ENCODE measurements at regions not wholly inside any gene's neighbourhood (a gene's known extent, or its start where the extent isn't known, plus 50 kb on each side); places are given as distances from the start of the nearest gene placed in this dataset.

DNA sequence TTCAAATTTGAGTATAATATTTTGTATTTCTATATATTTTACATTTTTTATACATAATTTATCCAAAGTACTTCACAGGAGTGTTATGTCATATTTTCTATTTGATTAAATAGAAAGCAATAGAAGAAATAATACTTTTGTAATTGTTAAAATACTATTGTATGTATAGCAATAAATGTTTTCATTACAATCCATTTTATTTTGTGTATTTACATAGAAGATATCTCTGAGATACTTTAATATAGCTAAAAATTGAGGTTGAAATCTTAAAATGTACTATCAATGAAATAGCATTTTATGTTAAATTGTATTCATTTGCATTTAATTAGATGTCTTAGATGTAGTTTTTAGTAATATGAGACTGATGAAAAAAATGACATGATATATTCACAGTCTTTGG is 1109.6 kb upstream of the MIR17HG start:
- H3K9ac ChIP-seq (ENCODE audit: low read length), result no peak overlapping the region
- H3K36me3 ChIP-seq (ENCODE audit: insufficient read depth, low read length), result no peaks in the 10 kb centered on the region
- no peaks in the 10 kb centered on the region for H3K9me2 ChIP-seq (replicated peaks; ENCODE audit: insufficient read depth, low read length)
- H3K4me3 ChIP-seq (ENCODE audit: low read length), result no peak overlapping the region
- H3K79me2 ChIP-seq (ENCODE audit: low read length), result no peaks in the 10 kb centered on the region
- no peak overlapping the region for H2AFZ ChIP-seq (ENCODE audit: low read length)
- no peaks in the 10 kb centered on the region for H3K27me3 ChIP-seq (ENCODE audit: low read length)
- no peak overlapping the region for H3K27ac ChIP-seq (ENCODE audit: low read length)
- no peak for DNase-seq
- H4K20me1 ChIP-seq (ENCODE audit: insufficient read depth, low read depth, low read length), result no peaks in the 10 kb centered on the region
- no peaks in the 10 kb centered on the region for H3K4me1 ChIP-seq (ENCODE audit: low read length)
- no peaks in the 10 kb centered on the region for H3K9me3 ChIP-seq (ENCODE audit: low read length)
- no peak overlapping the region for H3K4me2 ChIP-seq (ENCODE audit: low read depth, low read length, poor library complexity, severe bottlenecking)

DNA sequence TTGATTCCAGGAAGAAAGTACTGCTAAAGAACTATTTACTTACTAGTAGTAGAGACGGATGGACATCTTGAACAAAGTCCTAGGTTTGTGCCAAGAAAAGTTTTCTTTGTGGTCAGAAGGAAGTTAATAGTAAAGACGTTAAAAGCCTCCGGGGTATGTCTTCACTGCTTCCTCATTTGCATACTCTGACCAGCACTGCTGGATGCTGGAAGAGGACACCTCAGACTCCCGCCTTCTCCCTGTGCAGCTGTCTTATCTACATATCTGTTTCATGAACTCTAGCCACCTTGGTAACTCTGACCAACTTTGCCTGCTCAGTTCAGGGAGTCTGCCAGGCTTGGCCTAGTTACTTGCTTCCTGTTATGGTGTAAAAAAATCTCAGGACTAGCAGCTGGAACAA is 1109.1 kb upstream of the MIR17HG start:
- DNase-seq, result no peak
- Histone ChIP-seq H2AFZ (ENCODE audit: low read length) (no peak overlapping the region), H3K4me3 (ENCODE audit: low read length) (no peak overlapping the region), H3K27me3 (ENCODE audit: low read length) (no peaks in the 10 kb centered on the region), H3K27ac (ENCODE audit: low read length) (no peak overlapping the region), H3K9ac (ENCODE audit: low read length) (no peak overlapping the region), H3K79me2 (ENCODE audit: low read length) (no peaks in the 10 kb centered on the region), H3K9me2 (replicated peaks; ENCODE audit: insufficient read depth, low read length) (no peaks in the 10 kb centered on the region), H3K4me1 (ENCODE audit: low read length) (no peaks in the 10 kb centered on the region), H4K20me1 (ENCODE audit: insufficient read depth, low read depth, low read length) (no peaks in the 10 kb centered on the region), H3K9me3 (ENCODE audit: low read length) (no peaks in the 10 kb centered on the region), H3K36me3 (ENCODE audit: insufficient read depth, low read length) (no peaks in the 10 kb centered on the region), H3K4me2 (ENCODE audit: low read depth, low read length, poor library complexity, severe bottlenecking) (no peak overlapping the region)

DNA sequence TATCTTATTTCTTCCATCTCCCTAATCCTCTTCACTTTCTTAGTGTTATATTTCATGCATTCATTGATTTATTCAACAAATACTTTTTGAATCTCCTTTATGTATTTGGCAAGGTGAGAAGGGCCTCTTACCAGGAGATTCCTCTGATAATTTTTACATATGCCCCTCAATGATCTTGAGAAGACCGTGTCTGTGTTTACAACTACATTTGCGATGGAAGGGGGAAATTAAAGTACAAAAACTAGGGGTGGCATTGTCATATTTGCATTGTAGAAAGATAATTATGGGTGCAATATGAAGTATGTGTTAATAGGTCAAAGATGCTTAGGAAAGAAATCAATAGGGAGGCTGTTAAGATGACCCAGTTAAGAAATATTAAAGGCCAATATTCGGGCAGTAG is 1108.4 kb upstream of the MIR17HG start:
- DNase-seq, result no peak
- no peaks in the 10 kb centered on the region for H3K79me2 ChIP-seq (ENCODE audit: low read length)
- H3K4me3 ChIP-seq (ENCODE audit: low read length), result no peak overlapping the region
- no peak overlapping the region for H3K9ac ChIP-seq (ENCODE audit: low read length)
- H2AFZ ChIP-seq (ENCODE audit: low read length), result no peak overlapping the region
- H3K4me2 ChIP-seq (ENCODE audit: low read depth, low read length, poor library complexity, severe bottlenecking), result no peak overlapping the region
- H3K36me3 ChIP-seq (ENCODE audit: insufficient read depth, low read length), result no peaks in the 10 kb centered on the region
- no peaks in the 10 kb centered on the region for H3K9me2 ChIP-seq (replicated peaks; ENCODE audit: insufficient read depth, low read length)
- no peaks in the 10 kb centered on the region for H3K9me3 ChIP-seq (ENCODE audit: low read length)
- no peaks in the 10 kb centered on the region for H4K20me1 ChIP-seq (ENCODE audit: insufficient read depth, low read depth, low read length)
- H3K27ac ChIP-seq (ENCODE audit: low read length), result no peak overlapping the region
- no peaks in the 10 kb centered on the region for H3K27me3 ChIP-seq (ENCODE audit: low read length)
- H3K4me1 ChIP-seq (ENCODE audit: low read length), result no peaks in the 10 kb centered on the region

GRCh38 chr13:90246005-90246404 is 1101.5 kb upstream of the MIR17HG start:
- Histone ChIP-seq H3K27me3 (ENCODE audit: low read length) (no peaks in the 10 kb centered on the region), H3K4me2 (ENCODE audit: low read depth, low read length, poor library complexity, severe bottlenecking) (no peak overlapping the region), H3K9ac (ENCODE audit: low read length) (no peak overlapping the region), H3K79me2 (ENCODE audit: low read length) (no peaks in the 10 kb centered on the region), H3K36me3 (ENCODE audit: insufficient read depth, low read length) (no peaks in the 10 kb centered on the region), H3K9me2 (replicated peaks; ENCODE audit: insufficient read depth, low read length) (no peaks in the 10 kb centered on the region), H2AFZ (ENCODE audit: low read length) (no peak overlapping the region), H3K9me3 (ENCODE audit: low read length) (no peaks in the 10 kb centered on the region), H3K4me1 (ENCODE audit: low read length) (no peaks in the 10 kb centered on the region), H4K20me1 (ENCODE audit: insufficient read depth, low read depth, low read length) (no peaks in the 10 kb centered on the region), H3K27ac (ENCODE audit: low read length) (no peak overlapping the region), H3K4me3 (ENCODE audit: low read length) (no peak overlapping the region)
- DNase-seq, result no peak

DNA sequence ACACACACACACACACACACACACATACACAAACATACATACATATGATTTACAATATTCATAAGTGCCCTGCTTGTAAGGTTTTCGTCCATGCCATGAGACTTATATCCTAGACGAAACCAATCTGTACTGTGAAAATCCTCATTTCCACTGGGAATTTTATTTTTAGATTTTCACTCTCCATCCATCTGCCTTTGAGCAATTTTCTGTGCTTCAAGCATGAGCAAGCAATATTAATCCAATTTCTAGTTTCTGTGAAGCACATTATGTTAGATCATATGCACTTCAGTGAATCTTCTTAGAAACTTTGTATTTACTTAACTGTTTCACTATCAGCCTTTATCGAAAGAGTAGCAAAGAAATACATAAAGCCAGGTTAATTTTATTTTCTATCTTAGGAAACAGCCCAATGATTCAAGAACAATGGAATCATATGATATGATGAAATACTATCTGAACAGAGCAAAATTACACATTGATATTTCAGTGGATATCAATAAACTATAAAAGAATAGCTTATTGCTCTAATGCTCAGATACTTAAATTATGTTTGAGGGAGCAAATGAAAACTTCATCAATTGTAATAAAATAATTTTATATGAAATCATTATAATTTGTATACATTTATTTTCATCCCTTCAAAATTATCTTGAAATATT is 1100.7 kb upstream of the MIR17HG start:
- H3K4me2 ChIP-seq (ENCODE audit: low read depth, low read length, poor library complexity, severe bottlenecking), result no peak overlapping the region
- no peak overlapping the region for H3K4me3 ChIP-seq (ENCODE audit: low read length)
- H3K9ac ChIP-seq (ENCODE audit: low read length), result no peak overlapping the region
- no peaks in the 10 kb centered on the region for H4K20me1 ChIP-seq (ENCODE audit: insufficient read depth, low read depth, low read length)
- no peak overlapping the region for H2AFZ ChIP-seq (ENCODE audit: low read length)
- H3K36me3 ChIP-seq (ENCODE audit: insufficient read depth, low read length), result no peaks in the 10 kb centered on the region
- H3K4me1 ChIP-seq (ENCODE audit: low read length), result no peaks in the 10 kb centered on the region
- no peaks in the 10 kb centered on the region for H3K27me3 ChIP-seq (ENCODE audit: low read length)
- no peaks in the 10 kb centered on the region for H3K79me2 ChIP-seq (ENCODE audit: low read length)
- H3K9me2 ChIP-seq (replicated peaks; ENCODE audit: insufficient read depth, low read length), result no peaks in the 10 kb centered on the region
- no peak for DNase-seq
- no peak overlapping the region for H3K27ac ChIP-seq (ENCODE audit: low read length)
- no peaks in the 10 kb centered on the region for H3K9me3 ChIP-seq (ENCODE audit: low read length)

DNA sequence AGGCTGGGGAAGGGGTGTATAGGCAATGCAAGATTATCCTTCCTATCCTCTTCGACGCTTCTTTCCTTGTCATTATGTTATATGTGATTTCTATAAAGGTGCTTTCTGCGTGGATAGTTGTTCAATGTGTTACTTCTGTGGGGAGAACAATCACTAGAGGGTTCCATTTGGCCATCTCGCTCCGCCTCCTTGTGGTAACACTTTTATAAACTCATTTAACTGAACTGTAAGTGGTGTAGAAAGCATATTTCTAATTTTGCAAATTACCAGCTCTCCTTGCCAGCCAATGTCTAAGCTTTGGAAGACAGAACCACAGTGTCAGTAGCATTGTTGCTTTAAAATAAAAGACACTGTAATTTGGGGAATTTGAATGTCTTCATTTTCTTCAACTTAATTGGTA is 1093.7 kb upstream of the MIR17HG start:
- Histone ChIP-seq H4K20me1 (ENCODE audit: insufficient read depth, low read depth, low read length) (no peaks in the 10 kb centered on the region), H3K9ac (ENCODE audit: low read length) (no peak overlapping the region), H3K27me3 (ENCODE audit: low read length) (no peaks in the 10 kb centered on the region), H2AFZ (ENCODE audit: low read length) (no peak overlapping the region), H3K9me2 (replicated peaks; ENCODE audit: insufficient read depth, low read length) (peaks cover 4% of the 10 kb centered on the region; the same call in 1 of the 2 replicates), H3K4me1 (ENCODE audit: low read length) (no peaks in the 10 kb centered on the region), H3K79me2 (ENCODE audit: low read length) (no peaks in the 10 kb centered on the region), H3K4me2 (ENCODE audit: low read depth, low read length, poor library complexity, severe bottlenecking) (no peak overlapping the region), H3K4me3 (ENCODE audit: low read length) (no peak overlapping the region), H3K9me3 (ENCODE audit: low read length) (no peaks in the 10 kb centered on the region; the same call in 1 of the 2 replicates), H3K27ac (ENCODE audit: low read length) (no peak overlapping the region), H3K36me3 (ENCODE audit: insufficient read depth, low read length) (no peaks in the 10 kb centered on the region)
- DNase-seq, result no peak

DNA sequence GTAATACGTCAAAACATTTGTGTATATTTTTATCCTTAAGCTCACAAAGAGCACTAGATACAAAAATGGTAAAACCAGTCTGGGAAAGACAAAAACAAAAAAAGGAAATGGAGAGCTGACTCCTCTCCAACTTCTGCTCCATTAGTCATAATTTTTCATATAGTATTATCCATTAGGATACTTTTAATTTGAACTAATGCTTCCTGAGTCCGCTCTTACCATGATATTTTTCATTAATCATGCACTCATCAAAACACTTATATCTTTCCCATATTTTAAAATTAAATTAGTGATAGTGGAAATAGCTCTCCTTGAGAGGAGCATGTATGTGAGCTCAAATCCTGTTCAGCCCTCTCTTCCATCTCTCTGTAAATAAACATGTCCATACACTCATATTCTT is 1093.0 kb upstream of the MIR17HG start:
- no peak overlapping the region for H3K27ac ChIP-seq (ENCODE audit: low read length)
- no peaks in the 10 kb centered on the region for H3K4me1 ChIP-seq (ENCODE audit: low read length)
- no peak for DNase-seq
- no peak overlapping the region for H2AFZ ChIP-seq (ENCODE audit: low read length)
- no peak overlapping the region for H3K9ac ChIP-seq (ENCODE audit: low read length)
- H3K4me3 ChIP-seq (ENCODE audit: low read length), result no peak overlapping the region
- H3K27me3 ChIP-seq (ENCODE audit: low read length), result no peaks in the 10 kb centered on the region
- H3K36me3 ChIP-seq (ENCODE audit: insufficient read depth, low read length), result no peaks in the 10 kb centered on the region
- H4K20me1 ChIP-seq (ENCODE audit: insufficient read depth, low read depth, low read length), result no peaks in the 10 kb centered on the region
- H3K4me2 ChIP-seq (ENCODE audit: low read depth, low read length, poor library complexity, severe bottlenecking), result no peak overlapping the region
- H3K79me2 ChIP-seq (ENCODE audit: low read length), result no peaks in the 10 kb centered on the region
- no peaks in the 10 kb centered on the region; the same call in 1 of the 2 replicates for H3K9me3 ChIP-seq (ENCODE audit: low read length)
- H3K9me2 ChIP-seq (replicated peaks; ENCODE audit: insufficient read depth, low read length), result peaks cover 4% of the 10 kb centered on the region; the same call in 1 of the 2 replicates

GRCh38 chr13:90256746-90257145 is 1090.7 kb upstream of the MIR17HG start:
- Histone ChIP-seq H3K27ac (ENCODE audit: low read length) (no peak overlapping the region), H3K9me3 (ENCODE audit: low read length) (no peaks in the 10 kb centered on the region; the same call in 1 of the 2 replicates), H3K4me1 (ENCODE audit: low read length) (no peaks in the 10 kb centered on the region), H2AFZ (ENCODE audit: low read length) (no peak overlapping the region), H3K36me3 (ENCODE audit: insufficient read depth, low read length) (no peaks in the 10 kb centered on the region), H3K9me2 (replicated peaks; ENCODE audit: insufficient read depth, low read length) (peaks cover 4% of the 10 kb centered on the region; the same call in 1 of the 2 replicates), H3K9ac (ENCODE audit: low read length) (no peak overlapping the region), H3K4me3 (ENCODE audit: low read length) (no peak overlapping the region), H3K27me3 (ENCODE audit: low read length) (no peaks in the 10 kb centered on the region), H4K20me1 (ENCODE audit: insufficient read depth, low read depth, low read length) (no peaks in the 10 kb centered on the region), H3K79me2 (ENCODE audit: low read length) (no peaks in the 10 kb centered on the region), H3K4me2 (ENCODE audit: low read depth, low read length, poor library complexity, severe bottlenecking) (no peak overlapping the region)
- no peak for DNase-seq
